ENCODE measurements at regions not wholly inside any gene's neighbourhood (a gene's known extent, or its start where the extent isn't known, plus 50 kb on each side); places are given as distances from the start of the nearest gene placed in this dataset.
"Not testable (repeated sequence)": the region's sequence is repeated elsewhere in the genome, so short reads cannot be mapped to it uniquely, and the experiment has no call there.

- 0 to 100% (median 70%) methylated on average over 1 to 2 of the region's 2 CpGs; no CpG with 5 or more reads in 1 of the 10 experiments for WGBS, 10 experiments
- Histone ChIP-seq H3K4me3 (no peak overlapping the region), H3K27ac (no peak overlapping the region), H3K4me1 (replicated peaks in 1 of 2) (no peaks in the 10 kb centered on the region)
- ATAC-seq (replicated peaks in 6 of 8), result no peak
- in situ Hi-C loops (cut with MboI; ENCODE audit: low pct_unique_long_range_greater_than_20kb in 2 of 9, low sequenced_read_pairs in 9 of 9, unreplicated experiment in 9 of 9), result no loop called here
Observed at GRCh38 chr2:83435989-83436388, 1023.1 kb downstream of the SUCLG1 start.

GRCh38 chr2:83420993-83421392 is 1038.1 kb downstream of the SUCLG1 start:
- Histone ChIP-seq H3K27ac (no peak overlapping the region), H3K4me3 (no peak overlapping the region), H3K4me1 (replicated peaks in 1 of 2) (no peaks in the 10 kb centered on the region)
- 0 to 100% (median 79%) methylated on average over 1 of the region's 1 CpG for whole genome bisulfite sequencing, 10 experiments
- ATAC-seq (replicated peaks in 6 of 8), result no peak
- in situ Hi-C loops (cut with MboI; ENCODE audit: low pct_unique_long_range_greater_than_20kb in 2 of 9, low sequenced_read_pairs in 9 of 9, unreplicated experiment in 9 of 9), result no loop called here

- H3K4me1 ChIP-seq (replicated peaks in 1 of 2), result no peaks in the 10 kb centered on the region
- in situ Hi-C loops (cut with MboI; ENCODE audit: low pct_unique_long_range_greater_than_20kb in 2 of 9, low sequenced_read_pairs in 9 of 9, unreplicated experiment in 9 of 9), result no loop called here
- H3K27ac ChIP-seq, result no peak overlapping the region
- ATAC-seq (replicated peaks in 6 of 8), result no peak
- WGBS, 10 experiments, result 0 to 90% (median 67%) methylated on average over 1 to 3 of the region's 3 CpGs; no CpG with 5 or more reads in 4 of the 10 experiments
- H3K4me3 ChIP-seq, result no peak overlapping the region
Observed at GRCh38 chr2:83394134-83394904, 1064.8 kb downstream of the SUCLG1 start.

- in situ Hi-C loops (cut with MboI; ENCODE audit: low pct_unique_long_range_greater_than_20kb in 2 of 9, low sequenced_read_pairs in 9 of 9, unreplicated experiment in 9 of 9), result no loop called here
- no peak overlapping the region for H3K4me3 ChIP-seq
- no peaks in the 10 kb centered on the region for H3K4me1 ChIP-seq (replicated peaks in 1 of 2)
- WGBS, 10 experiments, result 0 to 100% (median 81%) methylated on average over 1 of the region's 1 CpG; no CpG with 5 or more reads in 4 of the 10 experiments
- H3K27ac ChIP-seq, result no peak overlapping the region
- no peak for ATAC-seq (replicated peaks in 6 of 8)
Observed at GRCh38 chr2:83388804-83389203, 1070.3 kb downstream of the SUCLG1 start.

GRCh38 chr2:83386549-83386948 is 1072.5 kb downstream of the SUCLG1 start:
- ATAC-seq (replicated peaks in 6 of 8), result no peak
- no peaks in the 10 kb centered on the region for H3K4me1 ChIP-seq (replicated peaks in 1 of 2)
- 0 to 91% (median 80%) methylated on average over 1 of the region's 1 CpG; no CpG with 5 or more reads in 3 of the 10 experiments for WGBS, 10 experiments
- no peak overlapping the region for H3K27ac ChIP-seq
- H3K4me3 ChIP-seq, result no peak overlapping the region
- in situ Hi-C loops (cut with MboI; ENCODE audit: low pct_unique_long_range_greater_than_20kb in 2 of 9, low sequenced_read_pairs in 9 of 9, unreplicated experiment in 9 of 9), result no loop called here

- Histone ChIP-seq H3K4me3 (no peak overlapping the region), H3K4me1 (replicated peaks in 1 of 2) (no peaks in the 10 kb centered on the region), H3K27ac (no peak overlapping the region)
- in situ Hi-C loops (cut with MboI; ENCODE audit: low pct_unique_long_range_greater_than_20kb in 2 of 9, low sequenced_read_pairs in 9 of 9, unreplicated experiment in 9 of 9), result no loop called here
- ATAC-seq (replicated peaks in 6 of 8), result no peak
Observed at GRCh38 chr2:83378921-83379320, 1080.2 kb downstream of the SUCLG1 start.

GRCh38 chr2:83376731-83377130 is 1082.3 kb downstream of the SUCLG1 start:
- H3K27ac ChIP-seq, result no peak overlapping the region
- no peak for ATAC-seq (replicated peaks in 6 of 8)
- H3K4me3 ChIP-seq, result no peak overlapping the region
- in situ Hi-C loops (cut with MboI; ENCODE audit: low pct_unique_long_range_greater_than_20kb in 2 of 9, low sequenced_read_pairs in 9 of 9, unreplicated experiment in 9 of 9), result no loop called here
- no peaks in the 10 kb centered on the region for H3K4me1 ChIP-seq (replicated peaks in 1 of 2)
- 0 to 100% (median 62%) methylated on average over 1 to 2 of the region's 2 CpGs; no CpG with 5 or more reads in 2 of the 10 experiments for WGBS, 10 experiments

GRCh38 chr2:83370419-83370762 is 1088.7 kb downstream of the SUCLG1 start:
- no peak for ATAC-seq (replicated peaks in 6 of 8)
- no peak overlapping the region for H3K27ac ChIP-seq
- no peaks in the 10 kb centered on the region for H3K4me1 ChIP-seq (replicated peaks in 1 of 2)
- in situ Hi-C loops (cut with MboI; ENCODE audit: low pct_unique_long_range_greater_than_20kb in 2 of 9, low sequenced_read_pairs in 9 of 9, unreplicated experiment in 9 of 9), result no loop called here
- H3K4me3 ChIP-seq, result no peak overlapping the region
- WGBS, 10 experiments, result 13 to 100% (median 86%) methylated on average over 1 to 2 of the region's 2 CpGs

- no peak for ATAC-seq (replicated peaks in 6 of 8)
- in situ Hi-C loops (cut with MboI; ENCODE audit: low pct_unique_long_range_greater_than_20kb in 2 of 9, low sequenced_read_pairs in 9 of 9, unreplicated experiment in 9 of 9), result no loop called here
- no peaks in the 10 kb centered on the region for H3K4me1 ChIP-seq (replicated peaks in 1 of 2)
- WGBS, 10 experiments, result 13 to 96% (median 84%) methylated on average over 1 to 6 of the region's 6 CpGs
- no peak overlapping the region for H3K27ac ChIP-seq
- no peak overlapping the region for H3K4me3 ChIP-seq
Observed at GRCh38 chr2:83369601-83370418, 1089.3 kb downstream of the SUCLG1 start.

- no peak overlapping the region for H3K27ac ChIP-seq
- in situ Hi-C loops (cut with MboI; ENCODE audit: low pct_unique_long_range_greater_than_20kb in 2 of 9, low sequenced_read_pairs in 9 of 9, unreplicated experiment in 9 of 9), result no loop called here
- WGBS, 10 experiments, result 3 to 100% (median 78%) methylated on average over 2 to 3 of the region's 3 CpGs
- ATAC-seq (replicated peaks in 6 of 8), result no peak
- H3K4me3 ChIP-seq, result no peak overlapping the region
- no peaks in the 10 kb centered on the region for H3K4me1 ChIP-seq (replicated peaks in 1 of 2)
Observed at GRCh38 chr2:83368916-83369315, 1090.2 kb downstream of the SUCLG1 start.

GRCh38 chr2:83368461-83368860 is 1090.6 kb downstream of the SUCLG1 start:
- no peak overlapping the region for H3K4me3 ChIP-seq
- no peak overlapping the region for H3K27ac ChIP-seq
- 17 to 100% (median 78%) methylated on average over 1 to 2 of the region's 2 CpGs; no CpG with 5 or more reads in 2 of the 10 experiments for WGBS, 10 experiments
- no peaks in the 10 kb centered on the region for H3K4me1 ChIP-seq (replicated peaks in 1 of 2)
- in situ Hi-C loops (cut with MboI; ENCODE audit: low pct_unique_long_range_greater_than_20kb in 2 of 9, low sequenced_read_pairs in 9 of 9, unreplicated experiment in 9 of 9), result no loop called here
- ATAC-seq (replicated peaks in 6 of 8), result no peak

- Histone ChIP-seq H3K27ac (no peak overlapping the region), H3K4me3 (no peak overlapping the region), H3K4me1 (replicated peaks in 1 of 2) (no peaks in the 10 kb centered on the region)
- no peak for ATAC-seq (replicated peaks in 6 of 8)
- in situ Hi-C loops (cut with MboI; ENCODE audit: low pct_unique_long_range_greater_than_20kb in 2 of 9, low sequenced_read_pairs in 9 of 9, unreplicated experiment in 9 of 9), result no loop called here
Observed at GRCh38 chr2:83365476-83365875, 1093.6 kb downstream of the SUCLG1 start.

- ATAC-seq (replicated peaks in 6 of 8), result no peak
- in situ Hi-C loops (cut with MboI; ENCODE audit: low pct_unique_long_range_greater_than_20kb in 2 of 9, low sequenced_read_pairs in 9 of 9, unreplicated experiment in 9 of 9), result no loop called here
- Histone ChIP-seq H3K4me3 (no peak overlapping the region), H3K4me1 (replicated peaks in 1 of 2) (no peaks in the 10 kb centered on the region), H3K27ac (no peak overlapping the region)
- WGBS, 10 experiments, result 10 to 100% (median 85%) methylated on average over 2 of the region's 2 CpGs
Observed at GRCh38 chr2:83364264-83364663, 1094.8 kb downstream of the SUCLG1 start.

- ATAC-seq (replicated peaks in 6 of 8); H3K4me1 ChIP-seq (replicated peaks in 1 of 2); H3K27ac ChIP-seq; H3K4me3 ChIP-seq; in situ Hi-C loops (cut with MboI; ENCODE audit: low pct_unique_long_range_greater_than_20kb in 2 of 9, low sequenced_read_pairs in 9 of 9, unreplicated experiment in 9 of 9): not testable (repeated sequence)
Observed at GRCh38 chr2:83363138-83363537, 1095.9 kb downstream of the SUCLG1 start.

All from motor neuron (in vitro differentiated cells).